Body of pancreas (tissue), 4 donors: ENCODE measurements at regions not wholly inside any gene's neighbourhood (a gene's known extent, or its start where the extent isn't known, plus 50 kb on each side); places are given as distances from the start of the nearest gene placed in this dataset.

Source experiments
- POLR2A ChIP-seq, 3 donors: fragments of 450-650 bp; IDR thresholded peaks; one replicate each; pipeline ENCODE4 v1.6.1; 2016; ENCODE audit warnings: antibody characterized with exemption in 3 of 3, mild to moderate bottlenecking in 2 of 3
- TF ChIP-seq, protein P1 (sequence below), 7 experiments: fragments of 450-650 bp in 4 of 7; fragments of 200-600 bp in 3 of 7; sonication (generic) in 3 of 7; IDR thresholded peaks; one replicate each; pipeline ENCODE4 v1.5.1; 2016 to 2019; ENCODE audit warnings: antibody characterized with exemption in 7 of 7

DNA sequence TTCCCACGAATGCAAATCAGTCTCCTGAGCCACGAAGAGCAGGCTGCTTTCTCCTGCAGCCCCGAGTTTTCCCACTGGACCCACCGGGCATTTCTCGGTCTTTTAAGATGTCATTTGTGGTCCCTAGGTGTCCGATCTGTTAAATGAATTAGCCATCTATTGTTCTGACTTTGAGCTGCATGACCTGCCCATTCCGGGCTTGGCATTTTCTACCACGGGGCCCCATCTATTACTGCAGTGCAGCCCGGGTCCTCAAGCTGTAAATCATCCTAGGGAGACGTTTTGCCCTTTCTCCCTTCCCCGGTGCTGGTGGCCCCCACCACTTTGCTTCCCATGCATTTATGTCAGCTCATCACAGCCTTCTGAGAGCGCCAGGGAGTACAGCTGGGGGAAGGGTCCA is 405.4 kb downstream of the IRX1 start:
- TF ChIP-seq, protein P1, sequence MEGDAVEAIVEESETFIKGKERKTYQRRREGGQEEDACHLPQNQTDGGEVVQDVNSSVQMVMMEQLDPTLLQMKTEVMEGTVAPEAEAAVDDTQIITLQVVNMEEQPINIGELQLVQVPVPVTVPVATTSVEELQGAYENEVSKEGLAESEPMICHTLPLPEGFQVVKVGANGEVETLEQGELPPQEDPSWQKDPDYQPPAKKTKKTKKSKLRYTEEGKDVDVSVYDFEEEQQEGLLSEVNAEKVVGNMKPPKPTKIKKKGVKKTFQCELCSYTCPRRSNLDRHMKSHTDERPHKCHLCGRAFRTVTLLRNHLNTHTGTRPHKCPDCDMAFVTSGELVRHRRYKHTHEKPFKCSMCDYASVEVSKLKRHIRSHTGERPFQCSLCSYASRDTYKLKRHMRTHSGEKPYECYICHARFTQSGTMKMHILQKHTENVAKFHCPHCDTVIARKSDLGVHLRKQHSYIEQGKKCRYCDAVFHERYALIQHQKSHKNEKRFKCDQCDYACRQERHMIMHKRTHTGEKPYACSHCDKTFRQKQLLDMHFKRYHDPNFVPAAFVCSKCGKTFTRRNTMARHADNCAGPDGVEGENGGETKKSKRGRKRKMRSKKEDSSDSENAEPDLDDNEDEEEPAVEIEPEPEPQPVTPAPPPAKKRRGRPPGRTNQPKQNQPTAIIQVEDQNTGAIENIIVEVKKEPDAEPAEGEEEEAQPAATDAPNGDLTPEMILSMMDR (IDR thresholded peaks at IDR 0.05): no peak
- TF ChIP-seq POLR2A (IDR thresholded peaks at IDR 0.05): no peak
